PC-9 (cell line): ENCODE measurements at regions not wholly inside any gene's neighbourhood (a gene's known extent, or its start where the extent isn't known, plus 50 kb on each side); places are given as distances from the start of the nearest gene placed in this dataset.

Experiments used
- EZH2 ChIP-seq: fragments of 200-600 bp; sonication (generic); IDR thresholded peaks from 2 replicates; pipeline ENCODE4 v1.8.0; 2017; ENCODE audit warnings: antibody characterized with exemption, low read depth
- TF ChIP-seq, protein P1 (sequence below): fragments of 200-600 bp; sonication (generic); conservative IDR thresholded peaks from 2 replicates; pipeline ENCODE4 v1.6.1; 2017; ENCODE audit warnings: mixed run types, antibody characterized with exemption, mild to moderate bottlenecking, moderate library complexity

DNA sequence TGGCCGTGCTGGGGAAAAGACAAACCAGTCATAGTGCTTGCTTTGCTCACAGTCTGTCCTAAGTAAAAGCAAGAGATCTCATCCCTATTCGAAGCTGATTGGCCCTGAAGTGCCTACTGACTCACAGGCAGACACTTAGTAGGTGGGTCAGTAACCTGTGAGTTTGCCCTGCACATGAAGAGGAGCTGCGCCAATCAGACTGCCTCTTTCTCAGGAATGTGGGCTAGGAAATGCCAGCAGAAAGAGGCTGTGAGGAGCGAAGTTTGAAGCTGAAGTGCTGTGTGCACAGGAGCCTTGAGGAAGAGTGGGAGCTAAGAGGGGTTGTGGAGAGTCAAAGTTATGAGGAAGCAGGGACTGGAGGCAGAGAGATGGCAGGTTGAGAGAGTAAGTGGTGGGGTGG, 126.8 kb downstream of the IL20RB start:
- TF ChIP-seq, protein P1, sequence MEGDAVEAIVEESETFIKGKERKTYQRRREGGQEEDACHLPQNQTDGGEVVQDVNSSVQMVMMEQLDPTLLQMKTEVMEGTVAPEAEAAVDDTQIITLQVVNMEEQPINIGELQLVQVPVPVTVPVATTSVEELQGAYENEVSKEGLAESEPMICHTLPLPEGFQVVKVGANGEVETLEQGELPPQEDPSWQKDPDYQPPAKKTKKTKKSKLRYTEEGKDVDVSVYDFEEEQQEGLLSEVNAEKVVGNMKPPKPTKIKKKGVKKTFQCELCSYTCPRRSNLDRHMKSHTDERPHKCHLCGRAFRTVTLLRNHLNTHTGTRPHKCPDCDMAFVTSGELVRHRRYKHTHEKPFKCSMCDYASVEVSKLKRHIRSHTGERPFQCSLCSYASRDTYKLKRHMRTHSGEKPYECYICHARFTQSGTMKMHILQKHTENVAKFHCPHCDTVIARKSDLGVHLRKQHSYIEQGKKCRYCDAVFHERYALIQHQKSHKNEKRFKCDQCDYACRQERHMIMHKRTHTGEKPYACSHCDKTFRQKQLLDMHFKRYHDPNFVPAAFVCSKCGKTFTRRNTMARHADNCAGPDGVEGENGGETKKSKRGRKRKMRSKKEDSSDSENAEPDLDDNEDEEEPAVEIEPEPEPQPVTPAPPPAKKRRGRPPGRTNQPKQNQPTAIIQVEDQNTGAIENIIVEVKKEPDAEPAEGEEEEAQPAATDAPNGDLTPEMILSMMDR = no peak
- TF ChIP-seq EZH2 = no peak
